Left ventricle myocardium inferior (tissue), 1 donor: ENCODE measurements at regions not wholly inside any gene's neighbourhood (a gene's known extent, or its start where the extent isn't known, plus 50 kb on each side); places are given as distances from the start of the nearest gene placed in this dataset.

Source experiments
- DNase-seq: peaks from one replicate; pipeline ENCODE4 v3.0.0-alpha.2; 2020
- H3K27ac ChIP-seq: fragments of 200-600 bp; replicated peaks from 2 replicates; pipeline ENCODE4 v1.8.0; 2021
- H3K27me3 ChIP-seq: fragments of 200-600 bp; 2 replicates; pipeline ENCODE4 v1.8.0; 2021; ENCODE audit warnings: low read depth
- H3K36me3 ChIP-seq: fragments of 200-600 bp; 2 replicates; pipeline ENCODE4 v1.8.0; 2021
- H3K4me1 ChIP-seq: fragments of 200-600 bp; 2 replicates; pipeline ENCODE4 v1.8.0; 2021
- H3K4me3 ChIP-seq: fragments of 200-600 bp; 2 replicates; pipeline ENCODE4 v1.8.0; 2021; ENCODE audit warnings: mild to moderate bottlenecking, moderate library complexity
- H3K9me3 ChIP-seq: fragments of 200-600 bp; replicated peaks from 2 replicates; pipeline ENCODE4 v1.8.0; 2021
- intact Hi-C: fragments of 100-400 bp; cut with micrococcal nuclease; formaldehyde crosslinking; loops from one replicate; pipeline ENCODE4 v1.11.0; 2022
- TF ChIP-seq, protein P1 (sequence below): fragments of 200-600 bp; IDR thresholded peaks from 2 replicates; pipeline ENCODE4 v1.8.0; 2021; ENCODE audit warnings: antibody characterized with exemption, mild to moderate bottlenecking, borderline replicate concordance
- donor health status: DM: no; HTN: yes; CAD: no; lungs with severe emphysema.

DNA sequence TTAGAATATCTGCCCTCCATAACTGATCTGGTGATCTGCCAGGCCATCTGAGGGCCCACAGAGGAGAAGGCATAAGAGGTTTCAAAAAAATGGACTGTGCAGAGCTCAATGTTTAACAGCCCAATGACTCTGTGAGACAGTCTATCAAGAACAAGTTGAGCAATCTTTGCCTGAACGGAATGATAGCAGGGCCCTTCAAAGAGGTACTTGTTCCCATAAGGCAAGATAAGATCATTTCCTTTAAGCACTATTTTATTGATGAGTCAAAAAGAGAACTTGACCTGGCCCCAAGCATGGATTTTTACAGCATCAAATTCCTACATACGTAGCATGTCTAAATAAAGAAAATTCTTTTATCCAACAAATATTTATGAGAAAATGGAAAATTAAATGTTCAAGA is 182.8 kb downstream of the IDS start:
- TF ChIP-seq, protein P1, sequence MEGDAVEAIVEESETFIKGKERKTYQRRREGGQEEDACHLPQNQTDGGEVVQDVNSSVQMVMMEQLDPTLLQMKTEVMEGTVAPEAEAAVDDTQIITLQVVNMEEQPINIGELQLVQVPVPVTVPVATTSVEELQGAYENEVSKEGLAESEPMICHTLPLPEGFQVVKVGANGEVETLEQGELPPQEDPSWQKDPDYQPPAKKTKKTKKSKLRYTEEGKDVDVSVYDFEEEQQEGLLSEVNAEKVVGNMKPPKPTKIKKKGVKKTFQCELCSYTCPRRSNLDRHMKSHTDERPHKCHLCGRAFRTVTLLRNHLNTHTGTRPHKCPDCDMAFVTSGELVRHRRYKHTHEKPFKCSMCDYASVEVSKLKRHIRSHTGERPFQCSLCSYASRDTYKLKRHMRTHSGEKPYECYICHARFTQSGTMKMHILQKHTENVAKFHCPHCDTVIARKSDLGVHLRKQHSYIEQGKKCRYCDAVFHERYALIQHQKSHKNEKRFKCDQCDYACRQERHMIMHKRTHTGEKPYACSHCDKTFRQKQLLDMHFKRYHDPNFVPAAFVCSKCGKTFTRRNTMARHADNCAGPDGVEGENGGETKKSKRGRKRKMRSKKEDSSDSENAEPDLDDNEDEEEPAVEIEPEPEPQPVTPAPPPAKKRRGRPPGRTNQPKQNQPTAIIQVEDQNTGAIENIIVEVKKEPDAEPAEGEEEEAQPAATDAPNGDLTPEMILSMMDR, result no peak
- Histone ChIP-seq H3K27ac (no peak overlapping the region), H3K36me3 (no peaks in the 10 kb centered on the region), H3K4me3 (no peak overlapping the region), H3K4me1 (no peaks in the 10 kb centered on the region), H3K27me3 (no peaks in the 10 kb centered on the region), H3K9me3 (no peaks in the 10 kb centered on the region)
- no peak for DNase-seq
- intact Hi-C loops, result no loop called here

GRCh38 chrX:149313871-149314371 is 191.2 kb downstream of the IDS start:
- H3K27me3 ChIP-seq, result no peaks in the 10 kb centered on the region
- H3K9me3 ChIP-seq, result no peaks in the 10 kb centered on the region
- H3K27ac ChIP-seq, result no peak overlapping the region
- no peak for DNase-seq
- H3K4me3 ChIP-seq, result no peak overlapping the region
- H3K36me3 ChIP-seq, result no peaks in the 10 kb centered on the region
- H3K4me1 ChIP-seq, result no peaks in the 10 kb centered on the region
- TF ChIP-seq, protein P1, result no peak
- intact Hi-C loops, result no loop called here

GRCh38 chrX:149312988-149313387 is 192.1 kb downstream of the IDS start:
- Histone ChIP-seq H3K4me3 (no peak overlapping the region), H3K36me3 (no peaks in the 10 kb centered on the region), H3K27ac (no peak overlapping the region), H3K9me3 (no peaks in the 10 kb centered on the region), H3K27me3 (no peaks in the 10 kb centered on the region), H3K4me1 (no peaks in the 10 kb centered on the region)
- TF ChIP-seq, protein P1, result no peak
- intact Hi-C loops, result no loop called here
- DNase-seq, result no peak

- Histone ChIP-seq H3K4me1 (no peaks in the 10 kb centered on the region), H3K9me3 (no peaks in the 10 kb centered on the region), H3K4me3 (no peak overlapping the region), H3K27me3 (no peaks in the 10 kb centered on the region), H3K27ac (no peak overlapping the region), H3K36me3 (no peaks in the 10 kb centered on the region)
- TF ChIP-seq, protein P1, result no peak
- intact Hi-C loops, result no loop called here
- DNase-seq, result no peak
Observed at GRCh38 chrX:149312097-149312496, 193.0 kb downstream of the IDS start.

DNA sequence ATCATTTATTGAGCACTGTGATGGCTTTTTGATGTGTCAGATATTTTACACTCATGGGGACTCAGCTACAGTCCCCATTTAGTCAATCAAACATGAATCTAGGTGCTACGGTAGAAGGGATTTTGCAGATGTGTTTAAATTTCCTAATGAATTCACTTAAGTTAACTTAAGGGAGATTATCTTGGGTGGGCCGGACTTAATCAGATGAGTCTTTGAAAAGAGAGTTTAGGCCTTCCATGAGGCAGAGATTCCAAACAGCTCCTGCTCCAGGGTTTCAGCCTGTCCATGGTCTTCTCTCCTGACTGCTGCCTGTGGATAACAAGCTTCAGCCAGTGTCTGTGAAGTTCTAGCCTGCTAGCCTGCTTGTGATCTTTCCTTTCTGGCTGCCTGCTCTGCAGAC is 202.4 kb downstream of the IDS start:
- TF ChIP-seq, protein P1, result no peak
- no peak for DNase-seq
- Histone ChIP-seq H3K9me3 (no peaks in the 10 kb centered on the region), H3K36me3 (no peaks in the 10 kb centered on the region), H3K27ac (no peak overlapping the region), H3K4me3 (no peak overlapping the region), H3K27me3 (no peaks in the 10 kb centered on the region), H3K4me1 (no peaks in the 10 kb centered on the region)
- intact Hi-C loops, result no loop called here

DNA sequence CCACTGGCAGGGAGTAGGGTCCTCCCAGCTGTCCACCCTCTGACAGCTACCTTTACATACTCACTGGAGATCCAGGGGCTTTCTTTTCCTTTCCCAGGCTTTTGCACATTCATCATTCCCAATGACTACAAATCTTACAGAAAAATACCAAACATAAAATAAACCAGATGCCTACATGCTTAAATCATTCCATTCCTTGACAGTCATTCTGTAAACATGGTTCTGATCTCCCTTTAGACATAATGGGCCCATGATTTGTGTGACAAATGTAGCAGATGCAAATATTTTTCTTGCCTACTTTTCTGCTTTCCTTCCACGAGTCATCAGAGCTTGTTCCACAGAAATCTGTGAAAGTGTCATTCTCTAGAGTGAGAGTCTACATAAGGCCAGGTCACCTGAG is 207.0 kb downstream of the IDS start:
- no peak overlapping the region for H3K4me3 ChIP-seq
- no peak overlapping the region for H3K27ac ChIP-seq
- H3K27me3 ChIP-seq, result no peaks in the 10 kb centered on the region
- H3K4me1 ChIP-seq, result no peaks in the 10 kb centered on the region
- no peak for DNase-seq
- no peaks in the 10 kb centered on the region for H3K9me3 ChIP-seq
- no peaks in the 10 kb centered on the region for H3K36me3 ChIP-seq
- TF ChIP-seq, protein P1, result no peak
- intact Hi-C loops, result no loop called here
